Activated CD4-positive, alpha-beta memory T cell treated with anti-CD3 and anti-CD28 coated beads, Interleukin-2, amount 10 ng/mL, durations not matched to agents 7 days and 5 days (primary cell): ENCODE measurements at regions not wholly inside any gene's neighbourhood (a gene's known extent, or its start where the extent isn't known, plus 50 kb on each side); places are given as distances from the start of the nearest gene placed in this dataset.

Experiments used
- CTCF ChIA-PET: fragments of 350-600 bp; sonication (Branson Sonifier 250); formaldehyde crosslinking; loops from one replicate; lab custom pipeline; 2021; ENCODE audit warnings: antibody characterized with exemption, inconsistent platforms; lab: Charles Lee
- POLR2A ChIA-PET: fragments of 350-600 bp; sonication (Branson Sonifier 250); formaldehyde crosslinking; loops from one replicate; lab custom pipeline; 2021; ENCODE audit warnings: antibody characterized with exemption; lab: Charles Lee
- DNase-seq: peaks from one replicate; pipeline ENCODE4 v3.0.0-alpha.2; 2020
- H3K27ac Mint-ChIP-seq: one replicate; pipeline ENCODE4 v1.8.0; 2021; ENCODE audit warnings: mild to moderate bottlenecking, mixed read lengths
- H3K27me3 Mint-ChIP-seq: one replicate; pipeline ENCODE4 v1.8.0; 2021; ENCODE audit warnings: mixed read lengths
- H3K36me3 Mint-ChIP-seq: one replicate; pipeline ENCODE4 v1.8.0; 2021; ENCODE audit warnings: low read depth, mixed read lengths
- H3K4me1 Mint-ChIP-seq: one replicate; pipeline ENCODE4 v1.8.0; 2021; ENCODE audit warnings: mixed read lengths
- H3K4me3 Mint-ChIP-seq: one replicate; pipeline ENCODE4 v1.8.0; 2021; ENCODE audit warnings: mild to moderate bottlenecking, mixed read lengths
- H3K9me3 Mint-ChIP-seq: one replicate; pipeline ENCODE4 v1.8.0; 2021; ENCODE audit warnings: mixed read lengths

DNA sequence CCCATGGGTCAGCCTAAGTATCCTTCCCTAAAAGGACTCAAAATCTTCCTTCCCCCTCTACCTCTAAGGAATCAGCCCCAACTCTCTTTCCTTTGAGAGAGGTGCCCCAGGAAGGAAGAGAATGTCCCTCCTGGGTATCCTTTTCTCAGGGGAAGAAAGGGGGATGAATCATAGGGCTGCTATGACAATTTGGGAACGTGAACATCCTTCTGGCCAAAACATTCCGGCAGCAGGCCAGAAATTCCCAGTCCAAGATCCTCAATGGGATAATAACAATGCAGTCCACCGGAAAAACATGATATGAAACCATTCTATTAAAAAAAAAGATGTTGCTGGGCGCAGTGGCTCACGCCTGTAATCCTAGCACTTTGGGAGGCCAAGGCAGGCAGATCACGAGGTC is 50.8 kb upstream of the CACNA2D3 start:
- Mint-ChIP-seq H3K27me3 (no peaks in the 10 kb centered on the region), H3K36me3 (no peaks in the 10 kb centered on the region), H3K4me1 (no peaks in the 10 kb centered on the region), H3K4me3 (no peak overlapping the region), H3K27ac (no peak overlapping the region), H3K9me3 (peaks cover 7% of the 10 kb centered on the region)
- CTCF ChIA-PET, result no interaction called here
- POLR2A ChIA-PET, result no interaction called here
- DNase-seq, result no peak

GRCh38 chr3:54069961-54070360 is 52.4 kb upstream of the CACNA2D3 start:
- Mint-ChIP-seq H3K4me3 (no peak overlapping the region), H3K27ac (no peak overlapping the region), H3K36me3 (no peaks in the 10 kb centered on the region), H3K27me3 (no peaks in the 10 kb centered on the region), H3K4me1 (no peaks in the 10 kb centered on the region), H3K9me3 (peaks cover 7% of the 10 kb centered on the region)
- CTCF ChIA-PET, result no interaction called here
- POLR2A ChIA-PET, result no interaction called here
- no peak for DNase-seq

- no peaks in the 10 kb centered on the region for H3K36me3 Mint-ChIP-seq
- no peaks in the 10 kb centered on the region for H3K27me3 Mint-ChIP-seq
- no peak overlapping the region for H3K27ac Mint-ChIP-seq
- H3K9me3 Mint-ChIP-seq, result peaks cover 7% of the 10 kb centered on the region
- no peaks in the 10 kb centered on the region for H3K4me1 Mint-ChIP-seq
- no peak for DNase-seq
- ChIA-PET POLR2A (no interaction called here), CTCF (interaction anchor here (1.1 kb wide), 1 partner anchor 14 kb away, joined by 4 read pairs; no protein-coding TSS in a partner anchor)
- H3K4me3 Mint-ChIP-seq, result no peak overlapping the region
These were observed 55.2 kb upstream of the CACNA2D3 start for GRCh38 chr3:54067055-54067698.

- no peaks in the 10 kb centered on the region for H3K36me3 Mint-ChIP-seq
- DNase-seq, result no peak
- no peak overlapping the region for H3K4me3 Mint-ChIP-seq
- H3K27me3 Mint-ChIP-seq, result no peaks in the 10 kb centered on the region
- H3K27ac Mint-ChIP-seq, result no peak overlapping the region
- CTCF ChIA-PET, result interaction anchor here (0.7 to 1.1 kb wide), 2 partner anchors 13 to 308 kb away, joined by 3 to 4 read pairs; no protein-coding TSS in a partner anchor
- POLR2A ChIA-PET, result no interaction called here
- H3K9me3 Mint-ChIP-seq, result peaks cover 7% of the 10 kb centered on the region
- no peaks in the 10 kb centered on the region for H3K4me1 Mint-ChIP-seq
These were observed 56.1 kb upstream of the CACNA2D3 start for GRCh38 chr3:54066253-54066652.

DNA sequence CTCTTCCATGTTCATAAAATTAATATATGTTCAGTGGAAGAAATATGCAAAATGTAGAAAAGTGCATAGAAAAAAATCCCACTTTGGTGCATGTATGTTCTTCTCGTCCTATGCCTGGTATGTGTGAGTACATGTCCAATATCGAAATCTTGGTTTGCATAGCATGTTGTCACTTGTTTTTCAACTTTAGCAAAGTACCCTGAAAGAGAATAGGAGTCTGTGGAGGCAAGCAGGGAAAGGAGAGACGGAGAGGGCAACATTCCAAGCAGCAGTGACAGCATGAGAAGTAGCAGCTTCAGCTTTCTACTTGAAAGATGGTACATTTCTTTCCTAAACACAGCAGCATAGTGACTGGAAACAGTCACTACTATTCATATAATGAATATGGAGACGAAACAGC is 56.8 kb upstream of the CACNA2D3 start:
- Mint-ChIP-seq H3K4me1 (no peaks in the 10 kb centered on the region), H3K4me3 (no peak overlapping the region), H3K27me3 (no peaks in the 10 kb centered on the region), H3K27ac (no peak overlapping the region), H3K36me3 (no peaks in the 10 kb centered on the region), H3K9me3 (peaks cover 4% of the 10 kb centered on the region)
- ChIA-PET CTCF (interaction anchor here (0.7 kb wide), 1 partner anchor 309 kb away, joined by 3 read pairs; no protein-coding TSS in a partner anchor), POLR2A (no interaction called here)
- no peak for DNase-seq

- H3K9me3 Mint-ChIP-seq, result peaks cover 2% of the 10 kb centered on the region
- no peaks in the 10 kb centered on the region for H3K36me3 Mint-ChIP-seq
- CTCF ChIA-PET, result no interaction called here
- no peaks in the 10 kb centered on the region for H3K4me1 Mint-ChIP-seq
- POLR2A ChIA-PET, result no interaction called here
- H3K27me3 Mint-ChIP-seq, result no peaks in the 10 kb centered on the region
- H3K4me3 Mint-ChIP-seq, result no peak overlapping the region
- H3K27ac Mint-ChIP-seq, result no peak overlapping the region
- DNase-seq, result no peak
These were observed 57.2 kb upstream of the CACNA2D3 start for GRCh38 chr3:54065140-54065539.

DNA sequence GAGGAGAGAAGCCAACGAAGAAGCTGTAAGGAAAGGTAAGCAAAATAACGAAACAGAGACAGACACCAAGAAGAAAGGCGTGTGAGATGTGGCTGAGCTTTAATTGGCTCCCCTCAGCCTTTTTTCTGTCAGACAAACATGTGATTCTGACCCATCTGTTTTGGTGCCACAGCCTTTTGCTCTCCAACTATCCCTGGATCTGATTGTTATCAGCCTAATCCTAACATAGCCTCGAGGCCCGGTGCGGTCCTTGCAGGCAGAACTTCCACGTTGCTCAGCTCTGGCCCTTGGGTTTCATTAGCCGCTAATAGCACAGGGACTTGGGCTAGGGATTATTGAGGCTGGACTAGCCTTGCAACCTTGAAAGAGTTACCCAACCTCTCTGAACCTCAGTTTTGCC is 57.9 kb upstream of the CACNA2D3 start:
- H3K9me3 Mint-ChIP-seq, result no peaks in the 10 kb centered on the region
- H3K36me3 Mint-ChIP-seq, result no peaks in the 10 kb centered on the region
- H3K27me3 Mint-ChIP-seq, result no peaks in the 10 kb centered on the region

GRCh38 chr3:54062546-54062945 is 59.8 kb upstream of the CACNA2D3 start:
- CTCF ChIA-PET, result no interaction called here
- DNase-seq, result no peak
- POLR2A ChIA-PET, result no interaction called here
- H3K9me3 Mint-ChIP-seq, result no peaks in the 10 kb centered on the region
- H3K4me3 Mint-ChIP-seq, result no peak overlapping the region
- no peaks in the 10 kb centered on the region for H3K36me3 Mint-ChIP-seq
- no peaks in the 10 kb centered on the region for H3K27me3 Mint-ChIP-seq
- no peaks in the 10 kb centered on the region for H3K4me1 Mint-ChIP-seq
- H3K27ac Mint-ChIP-seq, result no peak overlapping the region

More for the DNA sequence above, 57.9 kb upstream of the CACNA2D3 start:
- CTCF ChIA-PET, result no interaction called here
- POLR2A ChIA-PET, result no interaction called here
- Mint-ChIP-seq H3K4me3 (no peak overlapping the region), H3K27ac (no peak overlapping the region), H3K4me1 (no peaks in the 10 kb centered on the region)
- DNase-seq, result no peak

GRCh38 chr3:54056521-54056920 is 65.8 kb upstream of the CACNA2D3 start:
- no peak for DNase-seq
- no peaks in the 10 kb centered on the region for H3K36me3 Mint-ChIP-seq
- CTCF ChIA-PET, result no interaction called here
- no peak overlapping the region for H3K27ac Mint-ChIP-seq
- no peak overlapping the region for H3K4me3 Mint-ChIP-seq
- POLR2A ChIA-PET, result no interaction called here
- H3K4me1 Mint-ChIP-seq, result no peaks in the 10 kb centered on the region
- H3K9me3 Mint-ChIP-seq, result no peaks in the 10 kb centered on the region
- peaks cover 8% of the 10 kb centered on the region for H3K27me3 Mint-ChIP-seq

- no peak overlapping the region for H3K27ac Mint-ChIP-seq
- ChIA-PET CTCF (no interaction called here), POLR2A (no interaction called here)
- DNase-seq, result no peak
- H3K9me3 Mint-ChIP-seq, result no peaks in the 10 kb centered on the region
- H3K4me1 Mint-ChIP-seq, result no peaks in the 10 kb centered on the region
- no peak overlapping the region for H3K4me3 Mint-ChIP-seq
- H3K27me3 Mint-ChIP-seq, result peaks cover 8% of the 10 kb centered on the region
- H3K36me3 Mint-ChIP-seq, result no peaks in the 10 kb centered on the region
These were observed 68.5 kb upstream of the CACNA2D3 start for GRCh38 chr3:54053882-54054281.

GRCh38 chr3:54053211-54053610 is 69.1 kb upstream of the CACNA2D3 start:
- POLR2A ChIA-PET, result no interaction called here
- no peak for DNase-seq

DNA sequence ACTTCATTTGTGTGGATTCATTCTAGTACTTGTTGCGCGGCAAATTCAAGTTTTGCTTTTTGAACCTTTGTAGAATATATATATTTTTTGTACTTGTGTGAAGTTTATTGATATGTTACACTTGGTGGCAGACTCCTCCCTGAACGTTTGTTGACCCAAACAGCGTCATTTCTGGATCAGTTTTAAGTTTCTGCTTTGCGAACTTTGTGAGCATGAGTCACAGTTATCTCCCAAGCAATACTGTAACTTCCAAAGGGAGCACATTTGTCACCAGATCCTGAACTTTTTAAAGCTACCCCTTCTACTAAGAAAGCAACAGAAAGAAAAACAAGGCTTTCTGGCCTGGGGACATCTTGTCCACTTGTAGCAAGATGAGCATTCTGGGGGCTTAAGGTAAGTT is 74.8 kb upstream of the CACNA2D3 start:
- H3K9me3 Mint-ChIP-seq, result no peaks in the 10 kb centered on the region
- DNase-seq, result no peak
- H3K4me1 Mint-ChIP-seq, result no peaks in the 10 kb centered on the region
- H3K36me3 Mint-ChIP-seq, result no peaks in the 10 kb centered on the region
- ChIA-PET CTCF (no interaction called here), POLR2A (no interaction called here)
- no peak overlapping the region for H3K4me3 Mint-ChIP-seq
- no peak overlapping the region for H3K27ac Mint-ChIP-seq
- H3K27me3 Mint-ChIP-seq, result no peaks in the 10 kb centered on the region

More at GRCh38 chr3:54053211-54053610, 69.1 kb upstream of the CACNA2D3 start:
- Mint-ChIP-seq H3K27ac (no peak overlapping the region), H3K4me3 (no peak overlapping the region), H3K9me3 (no peaks in the 10 kb centered on the region), H3K4me1 (no peaks in the 10 kb centered on the region), H3K27me3 (peaks cover 8% of the 10 kb centered on the region), H3K36me3 (no peaks in the 10 kb centered on the region)
- CTCF ChIA-PET, result interaction anchor here (1.2 kb wide), 1 partner anchor 13 kb away, joined by 4 read pairs; no protein-coding TSS in a partner anchor

- DNase-seq, result no peak
- Mint-ChIP-seq H3K36me3 (no peaks in the 10 kb centered on the region), H3K27ac (no peak overlapping the region), H3K4me1 (no peaks in the 10 kb centered on the region), H3K9me3 (no peaks in the 10 kb centered on the region), H3K27me3 (no peaks in the 10 kb centered on the region), H3K4me3 (no peak overlapping the region)
- POLR2A ChIA-PET, result no interaction called here
- CTCF ChIA-PET, result no interaction called here
These were observed 75.6 kb upstream of the CACNA2D3 start for GRCh38 chr3:54046641-54047214.
